ENCODE measurements at regions not wholly inside any gene's neighbourhood (a gene's known extent, or its start where the extent isn't known, plus 50 kb on each side); places are given as distances from the start of the nearest gene placed in this dataset.

DNA sequence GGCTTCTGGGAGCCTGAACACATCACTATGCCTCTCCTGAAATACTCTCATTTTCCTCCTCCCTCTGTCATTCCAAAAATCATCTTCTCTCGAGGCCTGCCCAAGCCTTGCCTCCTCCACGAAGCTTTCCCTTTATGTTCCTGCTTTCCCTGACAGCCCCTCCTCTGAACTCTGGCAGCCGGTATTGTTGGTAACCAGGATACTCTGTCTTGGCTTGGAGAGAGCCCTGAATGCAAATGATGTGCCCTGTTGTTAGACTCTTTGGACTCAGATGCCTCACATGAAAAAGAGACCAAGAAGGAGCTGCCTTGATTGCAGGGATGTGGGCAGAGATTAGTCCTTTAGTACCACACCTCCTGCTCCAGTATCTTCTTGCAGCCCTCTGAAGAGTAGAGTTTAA is 138.5 kb upstream of the DLX2 start:
- no peak overlapping the region for H3K27ac ChIP-seq
- no peaks in the 10 kb centered on the region for H3K9me3 ChIP-seq
- TF ChIP-seq EP300 (IDR thresholded peaks at IDR 0.05) = no peak
- no peak for TF ChIP-seq POLR2A (IDR thresholded peaks at IDR 0.05)
- no peak for TF ChIP-seq POLR2AphosphoS5 (IDR thresholded peaks at IDR 0.05)
- TF ChIP-seq, protein P1, sequence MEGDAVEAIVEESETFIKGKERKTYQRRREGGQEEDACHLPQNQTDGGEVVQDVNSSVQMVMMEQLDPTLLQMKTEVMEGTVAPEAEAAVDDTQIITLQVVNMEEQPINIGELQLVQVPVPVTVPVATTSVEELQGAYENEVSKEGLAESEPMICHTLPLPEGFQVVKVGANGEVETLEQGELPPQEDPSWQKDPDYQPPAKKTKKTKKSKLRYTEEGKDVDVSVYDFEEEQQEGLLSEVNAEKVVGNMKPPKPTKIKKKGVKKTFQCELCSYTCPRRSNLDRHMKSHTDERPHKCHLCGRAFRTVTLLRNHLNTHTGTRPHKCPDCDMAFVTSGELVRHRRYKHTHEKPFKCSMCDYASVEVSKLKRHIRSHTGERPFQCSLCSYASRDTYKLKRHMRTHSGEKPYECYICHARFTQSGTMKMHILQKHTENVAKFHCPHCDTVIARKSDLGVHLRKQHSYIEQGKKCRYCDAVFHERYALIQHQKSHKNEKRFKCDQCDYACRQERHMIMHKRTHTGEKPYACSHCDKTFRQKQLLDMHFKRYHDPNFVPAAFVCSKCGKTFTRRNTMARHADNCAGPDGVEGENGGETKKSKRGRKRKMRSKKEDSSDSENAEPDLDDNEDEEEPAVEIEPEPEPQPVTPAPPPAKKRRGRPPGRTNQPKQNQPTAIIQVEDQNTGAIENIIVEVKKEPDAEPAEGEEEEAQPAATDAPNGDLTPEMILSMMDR (IDR thresholded peaks at IDR 0.05) = no peak
- H3K4me3 ChIP-seq = no peak overlapping the region
- no peaks in the 10 kb centered on the region for H3K4me1 ChIP-seq
- WGBS, 2 donors (ENCODE audit: low coverage in 1 of 2) = 53 to 60% methylated on average over 1 to 2 of the region's 3 CpGs
- H3K36me3 ChIP-seq = no peaks in the 10 kb centered on the region
- peaks cover 28% of the 10 kb centered on the region for H3K27me3 ChIP-seq
- no peak for ATAC-seq

- Histone ChIP-seq H3K4me3 (no peak overlapping the region), H3K9me3 (no peaks in the 10 kb centered on the region), H3K36me3 (no peaks in the 10 kb centered on the region), H3K27ac (no peak overlapping the region), H3K4me1 (no peaks in the 10 kb centered on the region), H3K27me3 (peaks cover 15% of the 10 kb centered on the region)
- ATAC-seq = no peak
- TF ChIP-seq EP300 (IDR thresholded peaks at IDR 0.05) (no peak), POLR2AphosphoS5 (IDR thresholded peaks at IDR 0.05) (no peak), POLR2A (IDR thresholded peaks at IDR 0.05) (no peak)
- TF ChIP-seq, protein P1 (IDR thresholded peaks at IDR 0.05) = no peak
- WGBS, 2 donors (ENCODE audit: low coverage in 1 of 2) = 83 to 100% methylated on average over 1 of the region's 1 CpG
Measured at GRCh38 chr2:172242471-172242870, 139.8 kb upstream of the DLX2 start.

DNA sequence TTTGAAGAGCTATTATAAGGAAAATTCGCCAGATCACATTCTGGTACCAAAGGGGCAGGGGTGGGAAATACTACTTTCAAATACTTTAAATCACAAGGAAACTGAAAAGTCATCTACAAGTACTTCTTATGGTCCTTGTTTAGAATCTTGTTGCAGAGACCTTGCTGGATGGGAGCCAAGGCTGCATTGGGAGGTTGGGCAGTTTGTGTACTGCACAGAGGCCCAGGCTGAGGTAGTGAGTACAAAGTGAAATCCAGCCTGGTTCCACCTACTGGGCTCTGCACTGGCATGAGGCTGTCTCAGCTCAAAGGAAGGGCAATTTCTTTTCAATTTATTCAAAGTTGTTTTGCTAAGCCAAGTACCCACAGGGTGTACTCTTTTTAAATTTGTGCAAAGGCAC is 140.3 kb upstream of the DLX2 start:
- Histone ChIP-seq H3K9me3 (no peaks in the 10 kb centered on the region), H3K4me3 (no peak overlapping the region), H3K36me3 (no peaks in the 10 kb centered on the region), H3K27me3 (peaks cover 12% of the 10 kb centered on the region), H3K27ac (no peak overlapping the region), H3K4me1 (no peaks in the 10 kb centered on the region)
- 89 to 100% methylated on average over 1 of the region's 1 CpG for WGBS, 2 donors (ENCODE audit: low coverage in 1 of 2)
- no peak for ATAC-seq
- TF ChIP-seq POLR2AphosphoS5 (IDR thresholded peaks at IDR 0.05) = no peak

- TF ChIP-seq EP300 (IDR thresholded peaks at IDR 0.05) = no peak
- TF ChIP-seq POLR2AphosphoS5 (IDR thresholded peaks at IDR 0.05) = no peak
- TF ChIP-seq POLR2A (IDR thresholded peaks at IDR 0.05) = no peak
- TF ChIP-seq, protein P1 (IDR thresholded peaks at IDR 0.05) = no peak
- no peak overlapping the region for H3K4me3 ChIP-seq
- no peaks in the 10 kb centered on the region for H3K36me3 ChIP-seq
- H3K27ac ChIP-seq = no peak overlapping the region
- H3K27me3 ChIP-seq = no peaks in the 10 kb centered on the region
- no peak for ATAC-seq
- no peaks in the 10 kb centered on the region for H3K4me1 ChIP-seq
- no peaks in the 10 kb centered on the region for H3K9me3 ChIP-seq
- WGBS, 2 donors (ENCODE audit: low coverage in 1 of 2) = 80 to 90% methylated on average over 3 of the region's 3 CpGs
Measured at GRCh38 chr2:172244419-172245130, 141.9 kb upstream of the DLX2 start.

DNA sequence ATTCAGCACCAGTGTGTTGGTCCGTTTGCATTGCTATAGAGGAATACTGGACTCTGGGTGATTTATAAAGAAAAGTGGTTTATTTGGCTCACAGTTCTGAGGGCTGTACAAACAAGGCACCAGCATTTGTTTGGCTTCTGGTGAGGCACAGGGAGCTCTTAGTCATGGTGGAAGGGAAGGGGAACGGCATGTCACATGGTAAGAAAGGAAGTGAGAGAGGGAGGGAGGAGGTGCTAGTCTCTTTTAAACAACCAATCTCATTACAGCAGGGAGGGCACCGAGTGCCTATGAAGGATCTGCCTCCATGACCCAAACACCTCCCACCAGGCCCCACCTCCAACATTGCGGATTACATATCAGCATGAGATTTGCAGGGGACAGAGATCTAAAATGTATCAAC is 143.9 kb upstream of the DLX2 start:
- Histone ChIP-seq H3K4me3 (no peak overlapping the region), H3K9me3 (no peaks in the 10 kb centered on the region), H3K27me3 (no peaks in the 10 kb centered on the region), H3K27ac (no peak overlapping the region), H3K4me1 (no peaks in the 10 kb centered on the region), H3K36me3 (no peaks in the 10 kb centered on the region)
- ATAC-seq = no peak
- 57 to 66% methylated on average over 3 to 4 of the region's 4 CpGs for WGBS, 2 donors (ENCODE audit: low coverage in 1 of 2)
- TF ChIP-seq POLR2A (IDR thresholded peaks at IDR 0.05) = no peak

- no peak overlapping the region for H3K4me3 ChIP-seq
- no peaks in the 10 kb centered on the region for H3K9me3 ChIP-seq
- TF ChIP-seq EP300 (IDR thresholded peaks at IDR 0.05) (no peak), POLR2AphosphoS5 (IDR thresholded peaks at IDR 0.05) (no peak), POLR2A (IDR thresholded peaks at IDR 0.05) (no peak)
- TF ChIP-seq, protein P1 (IDR thresholded peaks at IDR 0.05) = no peak
- no peak for ATAC-seq
- 96 to 97% methylated on average over 3 of the region's 6 CpGs for WGBS, 2 donors (ENCODE audit: low coverage in 1 of 2)
- no peaks in the 10 kb centered on the region for H3K36me3 ChIP-seq
- H3K27ac ChIP-seq = no peak overlapping the region
- no peaks in the 10 kb centered on the region for H3K4me1 ChIP-seq
- no peaks in the 10 kb centered on the region for H3K27me3 ChIP-seq
Measured at GRCh38 chr2:172247203-172247602, 144.5 kb upstream of the DLX2 start.
